Uterus (tissue), 3 donors: ENCODE measurements at regions not wholly inside any gene's neighbourhood (a gene's known extent, or its start where the extent isn't known, plus 50 kb on each side); places are given as distances from the start of the nearest gene placed in this dataset.
"Not testable (repeated sequence)": the region's sequence is repeated elsewhere in the genome, so short reads cannot be mapped to it uniquely, and the experiment has no call there.

Experiments used
- DNase-seq, 2 donors: peaks; one replicate each; pipeline ENCODE4 v3.0.0-alpha.2; 2019 to 2020
- H3K27ac ChIP-seq, 2 donors: fragments of 200-600 bp; sonication (generic); 1 replicate in 1 of 2; 2 replicates in 1 of 2; pipeline ENCODE4 v1.5.1; 2016 to 2018
- H3K27me3 ChIP-seq, 2 donors: fragments of 200-600 bp; sonication (generic); one replicate each; pipeline ENCODE4 v1.5.1; 2018 to 2019; ENCODE audit warnings: control low read depth in 1 of 2
- H3K36me3 ChIP-seq, 2 donors: fragments of 200-600 bp; sonication (generic); one replicate each; pipeline ENCODE4 v1.5.1; 2019; ENCODE audit warnings: control low read depth in 1 of 2
- H3K4me1 ChIP-seq, 2 donors: fragments of 200-600 bp; sonication (generic); one replicate each; pipeline ENCODE4 v1.5.1; 2018 to 2019; ENCODE audit warnings: control low read depth in 1 of 2
- H3K4me3 ChIP-seq, 2 donors: fragments of 200-600 bp; sonication (generic); 1 replicate in 1 of 2; 2 replicates in 1 of 2; pipeline ENCODE4 v1.5.1; 2018 to 2019; ENCODE audit warnings: mild to moderate bottlenecking in 1 of 2
- H3K9me3 ChIP-seq, 2 donors: fragments of 200-600 bp; sonication (generic); one replicate each; pipeline ENCODE4 v1.5.1; 2019; ENCODE audit warnings: control low read depth in 1 of 2
- POLR2A ChIP-seq, 2 donors: fragments of 450-650 bp; IDR thresholded peaks; one replicate each; pipeline ENCODE4 v1.6.1; 2016; ENCODE audit warnings: antibody characterized with exemption in 2 of 2, mild to moderate bottlenecking in 1 of 2, moderate library complexity in 1 of 2
- intact Hi-C: fragments of 100-400 bp; cut with DNase I; formaldehyde crosslinking; loops from one replicate; pipeline ENCODE4 v1.15.1; 2023; ENCODE audit warnings: low total_unique reads
- TF ChIP-seq, protein P1 (sequence below), 4 experiments: fragments of 200-600 bp in 2 of 4; fragments of 450-650 bp in 2 of 4; sonication (generic) in 2 of 4; IDR thresholded peaks; one replicate each; pipeline ENCODE4 v1.5.1; 2016 to 2019; ENCODE audit warnings: antibody characterized with exemption in 4 of 4, mild to moderate bottlenecking in 2 of 4, moderate library complexity in 1 of 4
- donor health status: DM: yes; HTN: yes; CAD: no.

DNA sequence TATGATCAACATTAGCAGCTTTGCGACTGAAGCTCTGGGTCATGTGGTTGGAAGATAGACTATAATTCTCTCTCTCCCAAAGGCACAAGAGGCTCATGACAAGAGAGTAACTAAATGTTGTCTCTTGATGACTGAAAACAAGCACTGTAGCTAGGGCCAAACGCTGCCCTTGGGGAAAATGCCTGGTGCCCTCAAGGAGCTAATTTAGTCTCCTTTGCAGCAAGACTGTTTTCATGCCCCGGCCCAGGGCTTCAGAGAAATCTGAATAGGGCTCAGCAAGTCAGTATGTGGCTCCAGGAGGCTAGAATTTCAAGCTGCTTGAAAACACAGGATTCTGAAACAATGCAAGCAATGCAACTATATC, 411.9 kb downstream of the GPAT3 start:
- DNase-seq, result no peak
- no peak overlapping the region for H3K4me3 ChIP-seq
- TF ChIP-seq POLR2A (IDR thresholded peaks at IDR 0.05), result no peak
- TF ChIP-seq, protein P1, sequence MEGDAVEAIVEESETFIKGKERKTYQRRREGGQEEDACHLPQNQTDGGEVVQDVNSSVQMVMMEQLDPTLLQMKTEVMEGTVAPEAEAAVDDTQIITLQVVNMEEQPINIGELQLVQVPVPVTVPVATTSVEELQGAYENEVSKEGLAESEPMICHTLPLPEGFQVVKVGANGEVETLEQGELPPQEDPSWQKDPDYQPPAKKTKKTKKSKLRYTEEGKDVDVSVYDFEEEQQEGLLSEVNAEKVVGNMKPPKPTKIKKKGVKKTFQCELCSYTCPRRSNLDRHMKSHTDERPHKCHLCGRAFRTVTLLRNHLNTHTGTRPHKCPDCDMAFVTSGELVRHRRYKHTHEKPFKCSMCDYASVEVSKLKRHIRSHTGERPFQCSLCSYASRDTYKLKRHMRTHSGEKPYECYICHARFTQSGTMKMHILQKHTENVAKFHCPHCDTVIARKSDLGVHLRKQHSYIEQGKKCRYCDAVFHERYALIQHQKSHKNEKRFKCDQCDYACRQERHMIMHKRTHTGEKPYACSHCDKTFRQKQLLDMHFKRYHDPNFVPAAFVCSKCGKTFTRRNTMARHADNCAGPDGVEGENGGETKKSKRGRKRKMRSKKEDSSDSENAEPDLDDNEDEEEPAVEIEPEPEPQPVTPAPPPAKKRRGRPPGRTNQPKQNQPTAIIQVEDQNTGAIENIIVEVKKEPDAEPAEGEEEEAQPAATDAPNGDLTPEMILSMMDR (IDR thresholded peaks at IDR 0.05), result no peak
- H3K27me3 ChIP-seq, result no peaks in the 10 kb centered on the region
- no peaks in the 10 kb centered on the region for H3K4me1 ChIP-seq
- H3K9me3 ChIP-seq, result no peaks in the 10 kb centered on the region
- no peak overlapping the region for H3K27ac ChIP-seq
- intact Hi-C loops, result no loop called here
- H3K36me3 ChIP-seq, result no peaks in the 10 kb centered on the region

DNA sequence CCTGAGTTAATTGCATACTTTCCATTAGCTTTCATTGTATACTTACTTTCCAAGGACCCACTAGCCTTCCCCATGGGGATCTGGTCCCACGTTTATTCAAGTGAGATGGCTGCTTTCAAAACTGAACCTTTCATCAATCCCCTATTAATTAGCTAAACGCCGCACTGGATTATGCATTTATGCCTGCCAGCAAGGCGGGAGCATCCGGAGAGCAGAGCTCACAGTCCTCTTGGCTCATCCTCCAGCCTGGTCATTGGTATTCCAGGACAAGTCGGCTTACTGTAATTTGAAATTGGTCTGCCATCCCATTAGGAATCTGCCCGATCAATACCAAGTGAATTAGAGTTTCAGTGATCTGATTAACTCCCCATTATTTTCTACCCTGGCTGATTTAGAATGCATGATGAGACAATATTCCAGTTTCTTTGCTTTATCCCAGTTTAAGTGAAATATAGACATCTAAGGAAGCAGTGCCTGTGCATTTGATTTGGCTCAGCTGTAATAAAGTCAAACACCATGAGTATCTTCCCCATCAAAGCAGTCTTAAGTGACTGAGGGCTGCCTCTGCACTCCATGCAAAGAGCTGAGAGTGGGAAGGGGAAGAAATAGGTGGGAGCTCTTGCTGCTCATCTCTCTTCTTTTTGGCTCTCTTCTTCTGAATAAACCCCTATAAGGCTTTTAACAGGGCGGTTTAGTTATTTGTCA, 411.4 kb downstream of the GPAT3 start:
- no peaks in the 10 kb centered on the region for H3K36me3 ChIP-seq
- no peaks in the 10 kb centered on the region for H3K9me3 ChIP-seq

DNA sequence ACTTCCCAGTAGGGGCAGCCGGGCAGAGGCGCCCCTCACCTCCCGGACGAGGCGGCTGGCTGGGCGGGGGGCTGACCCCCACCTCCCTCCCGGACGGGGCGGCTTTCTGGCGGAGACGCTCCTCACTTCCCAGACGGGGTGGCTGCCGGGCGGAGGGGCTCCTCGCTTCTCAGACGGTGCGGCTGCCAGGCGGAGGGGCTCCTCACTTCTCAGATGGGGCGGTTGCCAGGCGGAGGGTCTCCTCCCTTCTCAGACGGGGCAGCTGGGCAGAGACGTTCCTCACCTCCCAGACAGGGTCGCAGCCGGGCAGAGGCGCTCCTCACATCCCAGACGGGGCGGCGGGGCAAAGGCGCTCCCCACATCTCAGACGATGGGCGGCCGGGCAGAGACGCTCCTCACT, 407.8 kb downstream of the GPAT3 start:
- DNase-seq, H3K36me3 ChIP-seq, H3K27me3 ChIP-seq, H3K9me3 ChIP-seq, H3K27ac ChIP-seq, H3K4me3 ChIP-seq, H3K4me1 ChIP-seq, intact Hi-C loops: not testable (repeated sequence)

More for the DNA sequence above, 411.4 kb downstream of the GPAT3 start:
- Histone ChIP-seq H3K27me3 (no peaks in the 10 kb centered on the region), H3K4me1 (no peaks in the 10 kb centered on the region), H3K27ac (no peak overlapping the region), H3K4me3 (no peak overlapping the region)
- intact Hi-C loops, result no loop called here
- no peak for TF ChIP-seq POLR2A (IDR thresholded peaks at IDR 0.05)
- TF ChIP-seq, protein P1 (IDR thresholded peaks at IDR 0.05), result no peak
- DNase-seq, result no peak

DNA sequence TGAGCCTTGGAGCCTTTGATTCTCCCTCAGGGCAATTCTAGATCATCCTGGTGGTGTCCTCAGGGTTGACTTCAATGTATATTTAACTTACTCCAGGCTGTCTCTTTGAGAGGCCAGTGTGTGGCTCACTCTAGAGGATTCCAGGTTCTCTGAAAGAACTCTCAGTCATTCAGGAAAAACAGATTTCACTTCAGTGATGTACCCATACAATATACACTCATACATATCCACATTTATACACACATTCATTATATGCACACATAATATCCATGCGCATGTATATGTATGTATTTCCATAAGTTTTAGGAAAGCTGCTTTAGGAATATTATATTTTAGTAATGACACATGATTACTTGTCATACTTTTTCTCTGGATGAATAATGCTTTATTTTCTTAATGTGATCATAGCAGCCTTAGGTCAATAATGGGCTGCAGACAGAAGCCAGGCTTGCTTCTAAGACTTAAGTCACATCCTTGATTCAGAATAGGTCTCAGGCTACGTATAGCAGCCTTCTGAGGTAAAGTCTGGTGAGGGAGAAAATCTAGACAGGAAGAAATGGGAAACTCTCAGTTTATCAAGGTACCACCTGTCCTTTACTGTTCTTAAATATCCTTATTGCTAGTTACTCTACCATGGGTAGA, 397.0 kb downstream of the GPAT3 start:
- Histone ChIP-seq H3K4me3 (no peak overlapping the region), H3K27ac (no peak overlapping the region), H3K4me1 (no peaks in the 10 kb centered on the region), H3K9me3 (no peaks in the 10 kb centered on the region), H3K36me3 (no peaks in the 10 kb centered on the region), H3K27me3 (no peaks in the 10 kb centered on the region)
- DNase-seq, result no peak
- TF ChIP-seq POLR2A (IDR thresholded peaks at IDR 0.05), result no peak
- TF ChIP-seq, protein P1 (IDR thresholded peaks at IDR 0.05), result no peak
- intact Hi-C loops, result no loop called here

DNA sequence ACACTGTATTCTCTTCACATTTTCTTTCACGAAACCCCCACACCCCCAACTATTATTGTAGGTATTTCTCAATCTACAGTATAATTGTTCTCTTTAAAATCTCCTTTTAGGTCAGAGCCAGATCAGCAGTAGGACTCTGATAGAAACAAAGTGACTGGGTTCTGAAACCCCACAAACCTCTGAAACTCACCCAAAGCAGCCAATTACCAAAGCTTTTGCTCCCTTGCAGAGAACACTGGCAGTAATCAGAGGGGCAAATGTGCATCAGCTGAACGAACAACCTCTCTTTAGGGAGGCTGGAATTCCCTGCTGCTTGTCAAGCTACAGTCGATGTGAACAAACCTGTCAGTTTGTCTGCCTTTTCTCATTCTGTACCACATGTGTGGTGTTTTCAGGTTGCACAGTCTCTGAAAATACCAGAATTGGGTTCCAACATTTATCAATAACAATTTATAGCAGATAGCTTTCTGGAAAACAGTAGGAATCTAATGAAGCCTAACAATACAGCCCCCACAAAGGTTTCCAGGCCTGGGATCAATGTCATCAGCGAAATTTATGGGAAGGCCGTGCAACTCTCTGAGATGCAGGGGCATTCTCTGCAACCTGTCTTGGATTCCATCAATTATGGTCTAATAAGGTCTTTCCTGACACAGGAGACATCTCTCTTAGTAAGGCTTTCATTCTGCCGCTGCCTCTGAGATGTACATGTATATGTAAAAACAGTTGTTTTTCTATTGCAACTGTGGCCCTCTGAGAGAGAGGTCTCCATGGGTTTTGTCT, 395.9 kb downstream of the GPAT3 start:
- intact Hi-C loops, result no loop called here
- DNase-seq, result no peak
- Histone ChIP-seq H3K4me3 (no peak overlapping the region), H3K27ac (no peak overlapping the region), H3K9me3 (no peaks in the 10 kb centered on the region), H3K4me1 (no peaks in the 10 kb centered on the region), H3K27me3 (no peaks in the 10 kb centered on the region), H3K36me3 (no peaks in the 10 kb centered on the region)
- TF ChIP-seq POLR2A (IDR thresholded peaks at IDR 0.05), result no peak
- TF ChIP-seq, protein P1 (IDR thresholded peaks at IDR 0.05), result no peak
